D721Med (cell line): ENCODE measurements at regions not wholly inside any gene's neighbourhood (a gene's known extent, or its start where the extent isn't known, plus 50 kb on each side); places are given as distances from the start of the nearest gene placed in this dataset.

Experiments
- DNase-seq: peaks from one replicate; pipeline ENCODE4 v3.0.0; 2011; ENCODE audit warnings: low spot score; ENCODE audit not compliant: insufficient read length
- FAIRE-seq: peaks from 2 replicates; lab custom pipeline; 2011; peaks lifted over from hg19 to GRCh38; lab: Jason Lieb, UNC
- CTCF ChIP-seq: IDR thresholded peaks from 2 replicates; pipeline ENCODE4 v1.5.1; 2012; ENCODE audit warnings: mild to moderate bottlenecking, control low read depth; ENCODE audit not compliant: insufficient read depth; ENCODE audit errors: missing control alignments

- TF ChIP-seq CTCF, result no peak
- no peak for DNase-seq
- FAIRE-seq, result no peak
These were observed 433.5 kb upstream of the FAT3 start for GRCh38 chr11:91791171-91791468.

GRCh38 chr11:91790346-91791170 lies 434.1 kb upstream of the FAT3 start:
- FAIRE-seq, result no peak
- no peak for TF ChIP-seq CTCF
- no peak for DNase-seq

- DNase-seq (no peak), FAIRE-seq (no peak)
- TF ChIP-seq CTCF, result no peak
These were observed 435.9 kb upstream of the FAT3 start for GRCh38 chr11:91788764-91789163.

GRCh38 chr11:91786097-91786496 lies 438.5 kb upstream of the FAT3 start:
- TF ChIP-seq CTCF, result no peak
- DNase-seq, result no peak
- FAIRE-seq, result no peak

GRCh38 chr11:91783173-91783572 lies 441.4 kb upstream of the FAT3 start:
- no peak for TF ChIP-seq CTCF
- no peak for FAIRE-seq
- no peak for DNase-seq

GRCh38 chr11:91778758-91779157 lies 445.9 kb upstream of the FAT3 start:
- TF ChIP-seq CTCF, result no peak
- FAIRE-seq, result no peak
- DNase-seq, result no peak

- no peak for TF ChIP-seq CTCF
- FAIRE-seq (no peak), DNase-seq (no peak)
These were observed 448.0 kb upstream of the FAT3 start for GRCh38 chr11:91776655-91777054.
